ENCODE measurements at regions not wholly inside any gene's neighbourhood (a gene's known extent, or its start where the extent isn't known, plus 50 kb on each side); places are given as distances from the start of the nearest gene placed in this dataset.

DNA sequence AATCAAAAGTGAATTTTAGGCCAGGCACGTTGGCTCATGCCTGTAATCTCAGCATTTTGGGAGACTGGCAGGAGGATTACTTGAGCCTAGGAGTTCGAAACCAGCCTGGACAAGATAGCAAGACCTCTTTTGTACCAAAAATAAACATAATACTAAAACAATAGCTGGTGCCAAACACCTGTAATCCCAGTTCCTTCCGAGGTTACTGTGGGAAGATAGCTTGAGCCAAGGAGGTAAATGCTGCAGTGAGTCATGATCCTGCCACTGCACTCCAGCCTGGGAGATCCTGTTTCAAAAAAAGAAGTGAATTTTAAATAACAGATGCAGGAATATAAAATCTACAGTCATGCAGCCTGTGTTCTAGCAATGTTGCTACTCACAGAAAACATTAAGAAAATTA is 488.3 kb downstream of the PPARGC1A start:
- no peaks in the 10 kb centered on the region for H3K27me3 ChIP-seq
- intact Hi-C loops (cut with DNase I) = no loop called here
- H3K27ac ChIP-seq = no peak overlapping the region
- no peaks in the 10 kb centered on the region for H3K36me3 ChIP-seq (replicated peaks in 1 of 2)
- no peak for TF ChIP-seq POLR2A (IDR thresholded peaks at IDR 0.05)
- TF ChIP-seq, protein P1, sequence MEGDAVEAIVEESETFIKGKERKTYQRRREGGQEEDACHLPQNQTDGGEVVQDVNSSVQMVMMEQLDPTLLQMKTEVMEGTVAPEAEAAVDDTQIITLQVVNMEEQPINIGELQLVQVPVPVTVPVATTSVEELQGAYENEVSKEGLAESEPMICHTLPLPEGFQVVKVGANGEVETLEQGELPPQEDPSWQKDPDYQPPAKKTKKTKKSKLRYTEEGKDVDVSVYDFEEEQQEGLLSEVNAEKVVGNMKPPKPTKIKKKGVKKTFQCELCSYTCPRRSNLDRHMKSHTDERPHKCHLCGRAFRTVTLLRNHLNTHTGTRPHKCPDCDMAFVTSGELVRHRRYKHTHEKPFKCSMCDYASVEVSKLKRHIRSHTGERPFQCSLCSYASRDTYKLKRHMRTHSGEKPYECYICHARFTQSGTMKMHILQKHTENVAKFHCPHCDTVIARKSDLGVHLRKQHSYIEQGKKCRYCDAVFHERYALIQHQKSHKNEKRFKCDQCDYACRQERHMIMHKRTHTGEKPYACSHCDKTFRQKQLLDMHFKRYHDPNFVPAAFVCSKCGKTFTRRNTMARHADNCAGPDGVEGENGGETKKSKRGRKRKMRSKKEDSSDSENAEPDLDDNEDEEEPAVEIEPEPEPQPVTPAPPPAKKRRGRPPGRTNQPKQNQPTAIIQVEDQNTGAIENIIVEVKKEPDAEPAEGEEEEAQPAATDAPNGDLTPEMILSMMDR (IDR thresholded peaks at IDR 0.05) = no peak
- no peaks in the 10 kb centered on the region for H3K9me3 ChIP-seq (replicated peaks in 1 of 3)
- no peaks in the 10 kb centered on the region for H3K4me1 ChIP-seq (replicated peaks in 1 of 2)
- H3K4me3 ChIP-seq = no peak overlapping the region
- WGBS, 4 donors = 44 to 58% (median 53%) methylated on average over 3 of the region's 3 CpGs
- DNase-seq = no peak

DNA sequence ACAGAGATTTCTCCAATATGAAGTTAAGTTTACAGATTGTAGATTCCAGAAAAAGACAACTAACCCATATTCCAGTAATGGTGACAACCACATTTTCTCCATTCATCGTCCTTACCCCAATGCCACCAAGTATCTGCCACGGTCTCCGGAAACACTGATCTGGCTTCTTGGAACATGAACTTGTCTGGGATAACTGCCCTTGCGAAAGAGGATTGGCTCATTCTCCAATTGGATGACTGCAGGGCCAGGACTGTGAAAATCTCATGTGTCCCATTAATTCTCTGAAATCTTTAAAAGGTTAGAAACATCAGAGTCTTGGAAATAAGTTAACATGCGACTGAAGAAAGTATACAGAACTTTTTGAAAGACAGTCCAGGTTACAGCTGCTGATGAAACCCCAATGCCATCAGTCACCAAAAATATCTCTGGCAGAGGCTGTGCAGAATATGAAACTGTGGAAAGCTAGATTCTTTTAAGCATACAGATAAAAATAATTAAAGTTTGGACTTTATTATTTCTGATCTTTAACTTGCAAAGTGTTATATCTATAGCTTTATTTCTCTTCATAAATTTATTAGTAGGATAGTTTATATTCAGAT is 496.9 kb downstream of the PPARGC1A start:
- Histone ChIP-seq H3K27me3 (no peaks in the 10 kb centered on the region), H3K36me3 (replicated peaks in 1 of 2) (no peaks in the 10 kb centered on the region), H3K4me3 (no peak overlapping the region), H3K4me1 (replicated peaks in 1 of 2) (no peaks in the 10 kb centered on the region), H3K9me3 (replicated peaks in 1 of 3) (no peaks in the 10 kb centered on the region), H3K27ac (no peak overlapping the region)
- intact Hi-C loops (cut with DNase I) = no loop called here
- TF ChIP-seq, protein P1 (IDR thresholded peaks at IDR 0.05) = no peak
- TF ChIP-seq POLR2A (IDR thresholded peaks at IDR 0.05) = no peak
- WGBS, 4 donors = 84 to 93% (median 87%) methylated on average over 5 of the region's 5 CpGs
- no peak for DNase-seq

DNA sequence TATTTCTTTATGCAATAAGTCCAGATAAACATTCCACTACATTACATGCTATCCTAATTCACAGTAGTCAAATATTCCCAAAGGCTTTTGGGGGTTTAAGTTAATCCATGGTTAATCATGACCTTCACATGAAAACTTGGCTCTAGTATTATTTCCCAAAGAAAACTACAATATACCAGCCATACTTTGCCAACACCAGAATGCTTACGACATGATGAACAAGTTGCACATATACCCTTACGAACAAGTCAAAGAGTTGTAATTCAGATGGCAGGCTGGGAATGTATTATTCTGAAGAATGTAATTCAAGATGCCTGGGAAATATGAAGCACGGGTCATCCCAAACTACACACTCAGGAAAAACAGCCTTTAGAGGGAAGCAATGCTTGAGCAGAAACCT is 499.6 kb downstream of the PPARGC1A start:
- no peaks in the 10 kb centered on the region for H3K36me3 ChIP-seq (replicated peaks in 1 of 2)
- H3K4me1 ChIP-seq (replicated peaks in 1 of 2) = no peaks in the 10 kb centered on the region
- no peak overlapping the region for H3K27ac ChIP-seq
- DNase-seq = no peak
- 83 to 92% (median 89%) methylated on average over 3 of the region's 3 CpGs for WGBS, 4 donors
- no peaks in the 10 kb centered on the region for H3K27me3 ChIP-seq
- intact Hi-C loops (cut with DNase I) = no loop called here
- no peak for TF ChIP-seq POLR2A (IDR thresholded peaks at IDR 0.05)
- TF ChIP-seq, protein P1 (IDR thresholded peaks at IDR 0.05) = no peak
- no peak overlapping the region for H3K4me3 ChIP-seq
- H3K9me3 ChIP-seq (replicated peaks in 1 of 3) = no peaks in the 10 kb centered on the region

DNA sequence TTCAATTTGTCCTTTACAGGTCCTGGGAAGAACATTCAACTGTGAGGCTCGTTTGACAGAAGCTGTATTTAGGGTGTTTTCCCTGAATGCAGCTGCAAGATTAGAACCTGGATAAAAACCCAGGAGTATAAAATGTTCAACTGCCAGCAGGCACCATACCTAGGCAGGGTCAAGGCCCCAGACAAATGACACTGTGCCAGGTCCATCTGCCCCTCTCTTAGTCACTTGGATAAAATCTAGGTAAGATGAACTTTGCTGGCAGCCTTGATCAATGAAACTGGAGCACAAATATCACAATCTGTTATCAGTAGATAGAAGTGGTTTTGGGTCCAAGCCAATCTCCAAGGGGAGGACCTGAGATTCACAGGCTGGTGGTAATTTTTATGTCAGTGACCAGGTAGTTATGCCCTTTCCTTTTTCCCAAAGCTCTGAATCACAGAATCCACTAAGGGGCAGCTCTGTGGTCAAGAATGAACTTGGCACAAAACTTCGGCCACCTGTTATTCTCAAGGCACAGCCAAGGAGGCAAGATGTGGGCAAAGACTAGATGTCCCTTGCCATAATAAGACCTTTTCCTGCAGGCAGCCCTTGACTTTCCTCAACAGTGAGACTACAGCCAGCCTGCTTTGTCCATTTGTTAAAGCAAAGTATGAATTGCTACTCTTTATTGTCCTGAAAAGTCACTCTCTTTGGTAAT is 501.0 kb downstream of the PPARGC1A start:
- intact Hi-C loops (cut with DNase I) = no loop called here

More for the DNA sequence above, 501.0 kb downstream of the PPARGC1A start:
- 36 to 70% (median 43%) methylated on average over 2 of the region's 2 CpGs for WGBS, 4 donors
- H3K4me1 ChIP-seq (replicated peaks in 1 of 2) = no peaks in the 10 kb centered on the region
- no peak for DNase-seq
- no peaks in the 10 kb centered on the region for H3K27me3 ChIP-seq
- H3K9me3 ChIP-seq (replicated peaks in 1 of 3) = no peaks in the 10 kb centered on the region
- TF ChIP-seq POLR2A (IDR thresholded peaks at IDR 0.05) = no peak
- TF ChIP-seq, protein P1 (IDR thresholded peaks at IDR 0.05) = no peak
- no peak overlapping the region for H3K4me3 ChIP-seq
- no peaks in the 10 kb centered on the region for H3K36me3 ChIP-seq (replicated peaks in 1 of 2)
- H3K27ac ChIP-seq = no peak overlapping the region
